SU-DHL-6 (cell line): ENCODE measurements at regions not wholly inside any gene's neighbourhood (a gene's known extent, or its start where the extent isn't known, plus 50 kb on each side); places are given as distances from the start of the nearest gene placed in this dataset.

Experiments used
- H2AFZ ChIP-seq: fragments of 200-600 bp; sonication (generic); 2 replicates; pipeline ENCODE4 v1.6.1; 2014; ENCODE audit warnings: low read depth, mild to moderate bottlenecking, moderate library complexity, mixed read lengths, antibody characterized with exemption, low read length; ENCODE audit not compliant: severe bottlenecking
- H3F3A ChIP-seq: fragments of 200-600 bp; shearing (Covaris generic); 2 replicates; pipeline ENCODE4 v1.6.0; 2016; ENCODE audit warnings: antibody characterized with exemption, mild to moderate bottlenecking; ENCODE audit not compliant: insufficient read depth
- H3K27ac ChIP-seq: fragments of 200-600 bp; sonication (generic); 2 replicates; pipeline ENCODE4 v1.5.1; 2016; ENCODE audit warnings: low read depth, mild to moderate bottlenecking, low read length, moderate library complexity, mixed read lengths
- H3K27me3 ChIP-seq: fragments of 200-600 bp; sonication (generic), shearing (Covaris generic); 2 replicates; pipeline ENCODE4 v1.6.0; 2014; ENCODE audit warnings: mild to moderate bottlenecking, low read length
- H3K36me3 ChIP-seq: fragments of 200-600 bp; sonication (generic); 2 replicates; pipeline ENCODE4 v1.6.1; 2014; ENCODE audit warnings: mild to moderate bottlenecking, low read length, mixed read lengths
- H3K4me2 ChIP-seq: fragments of 300-600, 200-600 bp; shearing (Covaris generic), sonication (generic); 2 replicates; pipeline ENCODE4 v1.6.0; 2014; ENCODE audit warnings: low read length, low read depth, mild to moderate bottlenecking; ENCODE audit not compliant: poor library complexity, severe bottlenecking
- H3K4me3 ChIP-seq: fragments of 200-600 bp; sonication (generic); 2 replicates; pipeline ENCODE4 v1.5.1; 2014; ENCODE audit warnings: antibody characterized with exemption, low read length, mild to moderate bottlenecking, mixed read lengths; ENCODE audit not compliant: insufficient read depth, poor library complexity, severe bottlenecking
- H3K79me2 ChIP-seq: fragments of 200-600 bp; sonication (generic); 2 replicates; pipeline ENCODE4 v1.6.1; 2014; ENCODE audit warnings: mild to moderate bottlenecking, low read length, moderate library complexity; ENCODE audit not compliant: insufficient read depth
- H3K9ac ChIP-seq: fragments of 200-600 bp; sonication (generic); 2 replicates; pipeline ENCODE4 v1.7.0; 2014; ENCODE audit warnings: mild to moderate bottlenecking, low read length
- H3K9me2 ChIP-seq: fragments of 200-600 bp; sonication (generic); replicated peaks from 2 replicates; pipeline ENCODE4 v1.6.1; 2014; ENCODE audit warnings: low read length; ENCODE audit not compliant: insufficient read depth
- H3K9me3 ChIP-seq: fragments of 200-600 bp; sonication (generic); 2 replicates; pipeline ENCODE4 v1.6.1; 2014; ENCODE audit warnings: low read length, mixed read lengths; ENCODE audit not compliant: insufficient read depth
- H4K20me1 ChIP-seq: fragments of 200-600 bp; sonication (generic); 2 replicates; pipeline ENCODE4 v1.6.1; 2014; ENCODE audit warnings: low read depth, mild to moderate bottlenecking, antibody characterized with exemption, low read length, moderate library complexity, mixed read lengths
- CTCF ChIP-seq: fragments of 200-600 bp; sonication (generic); IDR thresholded peaks from one replicate; pipeline ENCODE4 v1.5.1; 2017; ENCODE audit warnings: antibody characterized with exemption, mild to moderate bottlenecking, low read length, moderate library complexity; ENCODE audit not compliant: insufficient read depth, poor library complexity, severe bottlenecking
- EZH2phosphoT487 ChIP-seq: fragments of 200-600 bp; sonication (generic), shearing (Covaris generic); conservative IDR thresholded peaks from 2 replicates; pipeline ENCODE4 v1.6.1; 2018; ENCODE audit warnings: mild to moderate bottlenecking, antibody characterized with exemption, low read length, moderate library complexity, mixed read lengths

GRCh38 chr21:15932726-15933125, 202.9 kb downstream of the USP25 start:
- Histone ChIP-seq H3K79me2 (no peaks in the 10 kb centered on the region), H2AFZ (no peak overlapping the region), H3K4me2 (no peak overlapping the region), H3K9ac (no peak overlapping the region), H3K9me3 (no peaks in the 10 kb centered on the region), H3K27ac (no peak overlapping the region), H3K9me2 (no peaks in the 10 kb centered on the region), H3K36me3 (no peaks in the 10 kb centered on the region), H3F3A (no peaks in the 10 kb centered on the region), H3K27me3 (no peaks in the 10 kb centered on the region), H4K20me1 (no peaks in the 10 kb centered on the region), H3K4me3 (no peak overlapping the region)
- no peak for TF ChIP-seq CTCF
- no peak for TF ChIP-seq EZH2phosphoT487

- no peaks in the 10 kb centered on the region for H3K9me2 ChIP-seq
- H3K9ac ChIP-seq, result no peak overlapping the region
- no peaks in the 10 kb centered on the region for H3K79me2 ChIP-seq
- H3F3A ChIP-seq, result no peaks in the 10 kb centered on the region
- H3K36me3 ChIP-seq, result no peaks in the 10 kb centered on the region
- H2AFZ ChIP-seq, result no peak overlapping the region
- no peaks in the 10 kb centered on the region for H4K20me1 ChIP-seq
- H3K4me2 ChIP-seq, result no peak overlapping the region
- no peaks in the 10 kb centered on the region for H3K9me3 ChIP-seq
- no peaks in the 10 kb centered on the region for H3K27me3 ChIP-seq
- TF ChIP-seq EZH2phosphoT487, result no peak
- TF ChIP-seq CTCF, result no peak
- H3K4me3 ChIP-seq, result no peak overlapping the region
- no peak overlapping the region for H3K27ac ChIP-seq
Observed at GRCh38 chr21:15935530-15935929, 205.7 kb downstream of the USP25 start.

DNA sequence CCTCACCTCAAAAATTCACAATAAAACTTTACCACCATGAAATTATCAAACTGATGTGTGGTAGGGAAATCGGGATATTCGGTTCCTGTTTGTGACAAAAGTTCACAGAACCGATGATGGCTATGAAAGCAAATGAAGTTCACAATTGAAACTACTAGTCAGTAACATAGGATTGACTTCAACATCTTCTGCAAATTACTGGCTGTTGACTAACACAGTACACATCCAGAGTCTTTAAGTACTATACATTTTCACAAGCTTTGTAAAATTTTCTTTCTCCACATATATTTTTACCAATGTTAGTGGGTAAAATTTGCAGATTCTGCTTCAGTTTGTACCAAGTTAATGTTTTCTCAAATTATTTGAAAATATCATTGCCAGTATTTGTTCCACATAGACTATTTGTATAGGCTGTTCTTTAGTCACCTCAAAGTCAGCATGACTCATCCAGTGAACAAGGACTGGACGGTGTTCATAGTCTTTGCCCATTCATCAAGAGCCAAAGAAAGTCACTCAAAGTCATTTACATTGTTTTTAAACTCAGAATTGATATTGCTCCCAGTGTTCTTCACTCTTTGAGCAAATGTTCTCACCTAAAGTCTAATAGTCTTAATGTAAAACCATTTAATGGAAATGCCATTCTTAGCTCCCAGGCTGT, 213.4 kb downstream of the USP25 start:
- TF ChIP-seq CTCF (no peak), EZH2phosphoT487 (no peak)
- no peak overlapping the region for H3K9ac ChIP-seq

More for the DNA sequence above, 213.4 kb downstream of the USP25 start:
- Histone ChIP-seq H3K9me2 (no peaks in the 10 kb centered on the region), H3K27ac (no peak overlapping the region), H3K36me3 (no peaks in the 10 kb centered on the region), H3K27me3 (no peaks in the 10 kb centered on the region), H3K4me2 (no peak overlapping the region), H3K9me3 (no peaks in the 10 kb centered on the region), H3K4me3 (no peak overlapping the region), H3F3A (no peaks in the 10 kb centered on the region), H2AFZ (no peak overlapping the region), H3K79me2 (no peaks in the 10 kb centered on the region), H4K20me1 (no peaks in the 10 kb centered on the region)
